Uterus (tissue), 2 donors: ENCODE measurements at regions not wholly inside any gene's neighbourhood (a gene's known extent, or its start where the extent isn't known, plus 50 kb on each side); places are given as distances from the start of the nearest gene placed in this dataset.

Experiments
- CTCF ChIP-seq, 4 experiments: fragments of 200-600 bp in 2 of 4; fragments of 450-650 bp in 2 of 4; sonication (generic) in 2 of 4; IDR thresholded peaks; one replicate each; pipeline ENCODE4 v1.5.1; 2016 to 2019; ENCODE audit warnings: antibody characterized with exemption in 4 of 4, mild to moderate bottlenecking in 2 of 4, moderate library complexity in 1 of 4
- POLR2A ChIP-seq, 2 donors: fragments of 450-650 bp; IDR thresholded peaks; one replicate each; pipeline ENCODE4 v1.6.1; 2016; ENCODE audit warnings: antibody characterized with exemption in 2 of 2, mild to moderate bottlenecking in 1 of 2, moderate library complexity in 1 of 2

DNA sequence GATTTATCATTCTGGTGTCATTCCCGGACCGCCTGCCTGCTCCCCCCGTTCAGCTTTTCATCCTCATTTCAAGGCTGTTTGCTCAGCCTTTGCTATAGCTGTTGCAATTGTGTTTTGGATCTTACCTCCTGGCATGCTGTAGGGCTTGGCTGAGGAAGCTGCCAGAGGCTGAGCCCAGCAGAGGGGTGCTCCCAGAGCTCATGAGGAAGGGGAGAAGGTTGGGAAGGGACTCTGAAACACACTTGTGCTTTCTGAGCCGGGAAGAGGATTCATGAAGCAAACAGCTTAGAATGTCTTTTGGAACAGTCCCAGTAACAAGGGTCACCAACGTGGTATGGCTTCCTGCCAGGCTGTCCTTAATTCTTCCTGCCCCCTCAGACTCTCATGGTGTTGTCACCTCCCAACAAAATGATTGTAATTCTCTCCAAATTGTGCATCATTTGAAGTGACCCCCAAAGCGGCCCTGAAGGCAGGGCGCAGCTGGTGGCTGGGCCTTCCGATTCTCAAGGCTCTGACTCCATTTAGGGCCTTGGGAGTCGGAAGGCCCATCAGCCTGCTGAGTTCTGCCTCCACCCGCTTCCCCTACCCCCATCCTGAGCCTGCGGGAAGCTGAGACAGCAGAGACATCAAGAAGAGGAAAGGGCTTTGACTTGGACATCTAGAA, 111.9 kb upstream of the ARHGAP5 start:
- TF ChIP-seq CTCF (IDR thresholded peaks at IDR 0.05) (no peak), POLR2A (IDR thresholded peaks at IDR 0.05) (no peak)
